K562 (cell line): ENCODE measurements at regions not wholly inside any gene's neighbourhood (a gene's known extent, or its start where the extent isn't known, plus 50 kb on each side); places are given as distances from the start of the nearest gene placed in this dataset.

Experiments used
- ATAC-seq: fragments of 200-7000 bp; cut with Tn5 transposase; 3 replicates; pipeline ENCODE4 v1.9.1; 2020; ENCODE audit warnings: moderate library complexity
- BruUV-seq: library from RNA; stranded (reverse); fragments of 400-500 nt; replicated peaks from 2 replicates; lab custom pipeline; 2021; lab: Mats Ljungman, UMichigan
- CTCF ChIA-PET: fragments of 300-600 bp; formaldehyde crosslinking; extraction: SDS; loops from one replicate; lab custom pipeline; 2021; ENCODE audit warnings: low intra/inter-chr PET ratio; lab: Yijun Ruan, JAX
- POLR2A ChIA-PET: fragments of 300-600, 350-650 bp; sonication (Branson Sonifier 250); formaldehyde crosslinking; extraction: SDS; loops from one replicate; lab custom pipeline; 2021; ENCODE audit warnings: antibody characterized with exemption, inconsistent platforms; lab: Yijun Ruan, JAX
- DNase-seq, 4 experiments: peaks; one replicate each; pipeline versions ENCODE4 v3.0.0 to v3.0.0-alpha.2; 2011 to 2018; ENCODE audit warnings: low spot score in 3 of 4, mixed read lengths in 3 of 4; ENCODE audit errors: extremely low read depth in 1 of 4
- FAIRE-seq: peaks from 2 replicates; lab custom pipeline; 2011; peaks lifted over from hg19 to GRCh38; lab: Jason Lieb, UNC
- H2AFZ ChIP-seq: 2 replicates; pipeline ENCODE4 v1.6.0; 2011; ENCODE audit warnings: low read depth, low read length, control low read depth, inconsistent platforms
- H3K27ac ChIP-seq: fragments of 200-600 bp; 3 replicates; pipeline ENCODE4 v1.8.0; 2011; ENCODE audit warnings: low read depth, mild to moderate bottlenecking, control low read depth, inconsistent platforms, low read length, moderate library complexity, mixed read lengths; ENCODE audit errors: extremely low read depth
- H3K27me3 ChIP-seq, 2 experiments: fragments of 300-600 bp in 1 of 2; 2 replicates in 1 of 2; 3 replicates in 1 of 2; pipeline versions ENCODE4 v1.6.0 to v1.8.0; 2011; ENCODE audit warnings: inconsistent platforms in 2 of 2, low read length in 2 of 2, mild to moderate bottlenecking in 1 of 2, mixed read lengths in 1 of 2, moderate library complexity in 1 of 2; ENCODE audit not compliant: control insufficient read depth in 2 of 2, insufficient read depth in 2 of 2
- H3K36me3 ChIP-seq: fragments of 300-600 bp; 3 replicates; pipeline ENCODE4 v1.8.0; 2011; ENCODE audit warnings: mild to moderate bottlenecking, low read length, inconsistent platforms; ENCODE audit not compliant: control insufficient read depth, insufficient read depth
- H3K4me1 ChIP-seq, 2 experiments: fragments of 200-600 bp in 1 of 2; replicated peaks in 1 of 2; 2 replicates in 1 of 2; 3 replicates in 1 of 2; pipeline versions ENCODE4 v1.5.1 to v1.8.0; 2011; ENCODE audit warnings: inconsistent platforms in 2 of 2, low read length in 2 of 2, mild to moderate bottlenecking in 1 of 2, mixed read lengths in 1 of 2, moderate library complexity in 1 of 2; ENCODE audit not compliant: control insufficient read depth in 2 of 2, insufficient read depth in 2 of 2
- H3K4me2 ChIP-seq: 2 replicates; pipeline ENCODE4 v1.6.1; 2011; ENCODE audit warnings: low read length, control low read depth, inconsistent platforms, mixed read lengths; ENCODE audit not compliant: insufficient read depth
- H3K4me3 ChIP-seq: fragments of 200-600 bp; sonication (generic), shearing (Covaris generic); 2 replicates; pipeline ENCODE4 v1.5.1; 2016; ENCODE audit warnings: control low read depth, inconsistent platforms
- H3K79me2 ChIP-seq: fragments of 200-600 bp; 3 replicates; pipeline ENCODE4 v1.8.0; 2011; ENCODE audit warnings: low read length, inconsistent platforms; ENCODE audit not compliant: control insufficient read depth, insufficient read depth
- H3K9ac ChIP-seq, 2 experiments: 2 replicates each; pipeline versions ENCODE4 v1.6.0 to v1.6.1; 2011; ENCODE audit warnings: low read depth in 2 of 2, low read length in 2 of 2, control low read depth in 1 of 2, inconsistent platforms in 1 of 2, mild to moderate bottlenecking in 1 of 2, mixed read lengths in 1 of 2; ENCODE audit not compliant: insufficient read depth in 1 of 2
- H3K9me1 ChIP-seq: one replicate; pipeline ENCODE4 v1.6.0; 2011; ENCODE audit warnings: inconsistent platforms, mild to moderate bottlenecking, low read length, moderate library complexity; ENCODE audit not compliant: control insufficient read depth, insufficient read depth
- H3K9me3 ChIP-seq: replicated peaks from 2 replicates; pipeline ENCODE4 v1.5.1; 2011; ENCODE audit warnings: low read depth, low read length, inconsistent platforms; ENCODE audit not compliant: control insufficient read depth, insufficient read depth
- H4K20me1 ChIP-seq: replicated peaks from 2 replicates; pipeline ENCODE4 v1.6.1; 2011; ENCODE audit warnings: low read length, inconsistent platforms, mixed read lengths; ENCODE audit not compliant: control insufficient read depth, insufficient read depth
- BRD4 ChIP-seq: fragments of 200-600 bp; sonication (generic); IDR thresholded peaks from 2 replicates; pipeline ENCODE4 v1.6.1; 2017; ENCODE audit warnings: inconsistent platforms
- CXXC5 ChIP-seq: fragments of 250-450 bp; sonication (Bioruptor Pico); IDR thresholded peaks from 2 replicates; pipeline ENCODE4 v1.8.0; 2022; ENCODE audit warnings: inconsistent platforms, mild to moderate bottlenecking, moderate library complexity
- HBP1 ChIP-seq: fragments of 450-650 bp; formaldehyde crosslinking; IDR thresholded peaks from 2 replicates; pipeline ENCODE4 v1.4.0; 2022; ENCODE audit warnings: missing genetic modification characterization
- VEZF1 ChIP-seq: fragments of 200-800 bp; sonication (Bioruptor generic); IDR thresholded peaks from 2 replicates; pipeline ENCODE4 v1.6.1; 2017; ENCODE audit warnings: missing genetic modification characterization, missing compliant biosample characterization
- ZNF23 ChIP-seq: fragments of 250-450 bp; sonication (Bioruptor Pico); IDR thresholded peaks from 2 replicates; pipeline ENCODE4 v1.4.0; 2020; ENCODE audit warnings: mild to moderate bottlenecking
- ZNF449 ChIP-seq: fragments of 250-450 bp; sonication (Bioruptor Pico); IDR thresholded peaks from 2 replicates; pipeline ENCODE4 v1.8.0; 2022; ENCODE audit warnings: moderate library complexity, mild to moderate bottlenecking, inconsistent platforms
- ZNF695 ChIP-seq: fragments of 450-650 bp; formaldehyde crosslinking; IDR thresholded peaks from 2 replicates; pipeline ENCODE4 v1.4.0; 2020; ENCODE audit warnings: mild to moderate bottlenecking, moderate library complexity
- WGBS: fragments of 100-300 bp; shearing (Covaris generic); methylation state at CpG from one replicate; pipeline ENCODE4 v1.1.6; 2016; ENCODE audit warnings: low coverage, mixed read lengths; ENCODE audit not compliant: insufficient coverage; ENCODE audit errors: missing lambda C conversion rate; 5-methylcytosine and 5-hydroxymethylcytosine counted together
- in situ Hi-C: fragments of 300-500 bp; cut with MboI; formaldehyde crosslinking; loops from 4 replicates; pipeline ENCODE4 v1.15.0; 2018; ENCODE audit warnings: inconsistent platforms, mixed read lengths
- intact Hi-C: fragments of 100-400 bp; cut with micrococcal nuclease; formaldehyde crosslinking; loops from 2 replicates; pipeline ENCODE4 v1.14.2; 2022

DNA sequence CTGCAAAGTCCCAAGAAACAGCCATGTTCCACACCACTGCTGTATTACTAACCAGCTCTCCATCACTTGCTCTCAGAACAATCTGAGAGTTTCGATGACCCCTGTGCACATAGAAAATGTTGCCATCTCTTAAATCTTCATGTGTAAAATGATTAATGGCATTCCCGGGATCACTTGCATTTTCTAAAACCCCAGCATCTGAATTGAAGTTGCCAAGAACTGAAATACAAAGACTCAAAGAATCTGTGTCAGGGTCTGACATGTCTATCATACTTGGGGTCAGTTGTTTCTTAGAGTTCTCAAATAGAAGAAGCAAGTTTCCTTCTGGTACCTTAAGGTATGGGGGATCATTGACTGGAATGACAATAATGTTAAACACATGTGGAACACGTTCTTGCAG is 115.1 kb downstream of the ESM1 start (continued):
- no peak for TF ChIP-seq VEZF1 (CRISPR knock-in tag)
- TF ChIP-seq ZNF695 (CRISPR knock-in tag) = no peak

- DNase-seq (no peak), ATAC-seq (no peak), FAIRE-seq (no peak)
- Histone ChIP-seq H3K9ac (no peak overlapping the region), H3K4me2 (no peak overlapping the region), H3K27me3 (peaks cover 4 to 7% of the 10 kb centered on the region in 2 experiments; a peak in 4 of 5 replicates), H4K20me1 (peaks cover 3% of the 10 kb centered on the region; the same call in 1 of the 2 replicates), H3K9me1 (no peaks in the 10 kb centered on the region), H3K27ac (no peak overlapping the region), H3K79me2 (no peaks in the 10 kb centered on the region), H2AFZ (no peak overlapping the region), H3K36me3 (no peaks in the 10 kb centered on the region), H3K9me3 (no peaks in the 10 kb centered on the region), H3K4me3 (no peak overlapping the region), H3K4me1 (no peaks in the 10 kb centered on the region)
- CTCF ChIA-PET = no interaction called here
- BruUV-seq = no TSS peak
- intact Hi-C loops = no loop called here
- POLR2A ChIA-PET = no interaction called here
- in situ Hi-C loops = loop anchor here (25.0 kb wide), 1 partner anchor 632 kb away; no protein-coding TSS in a partner anchor
- WGBS = 0% methylated on average over 1 of the region's 1 CpG
- TF ChIP-seq BRD4 = no peak
- TF ChIP-seq CXXC5 (CRISPR knock-in tag) = no peak
- no peak for TF ChIP-seq ZNF23 (CRISPR knock-in tag)
- no peak for TF ChIP-seq ZNF449
- TF ChIP-seq HBP1 (CRISPR knock-in tag) = no peak
These were observed 115.7 kb downstream of the ESM1 start for GRCh38 chr5:54869691-54870090.
